Mammary epithelial cell (primary cell): ENCODE measurements at regions not wholly inside any gene's neighbourhood (a gene's known extent, or its start where the extent isn't known, plus 50 kb on each side); places are given as distances from the start of the nearest gene placed in this dataset.

Experiments used
- CTCF ChIP-seq, 2 donors: IDR thresholded peaks in 1 of 2; conservative IDR thresholded peaks in 1 of 2; 2 replicates each; pipeline ENCODE4 v1.5.1; 2011 to 2012; ENCODE audit warnings: inconsistent platforms in 2 of 2, low read length in 2 of 2, mild to moderate bottlenecking in 2 of 2, control low read depth in 1 of 2, low read depth in 1 of 2; ENCODE audit not compliant: insufficient read depth in 1 of 2; ENCODE audit errors: extremely low read depth in 1 of 2
- EZH2 ChIP-seq: IDR thresholded peaks from 2 replicates; pipeline ENCODE4 v1.6.1; 2012; ENCODE audit warnings: low read length, inconsistent platforms, borderline replicate concordance

GRCh38 chr10:111835574-111835973 is 348.0 kb downstream of the GPAM start:
- TF ChIP-seq CTCF (conservative IDR thresholded peaks at IDR 0.05 in 1 of 2, IDR thresholded peaks at IDR 0.05 in 1 of 2; ENCODE audit: extremely low read depth in 1 of 2, insufficient read depth in 1 of 2, low read depth in 1 of 2, low read length in 2 of 2) (no peak), EZH2 (no peak)
